K562 (cell line): ENCODE measurements at regions not wholly inside any gene's neighbourhood (a gene's known extent, or its start where the extent isn't known, plus 50 kb on each side); places are given as distances from the start of the nearest gene placed in this dataset.

Experiments
- ARID4B ChIP-seq: sonication (generic); formaldehyde crosslinking; IDR thresholded peaks from 2 replicates; pipeline ENCODE4 v1.8.0; 2022; ENCODE audit warnings: mild to moderate bottlenecking, missing genetic modification reagents
- CCNT2 ChIP-seq: IDR thresholded peaks from 2 replicates; pipeline ENCODE4 v1.6.1; 2011; ENCODE audit warnings: borderline replicate concordance, low read depth, mild to moderate bottlenecking, moderate library complexity, mixed read lengths, low read length; ENCODE audit not compliant: insufficient read length; ENCODE audit errors: extremely low read depth
- CTCF ChIP-seq, 3 experiments: IDR thresholded peaks in 2 of 3; conservative IDR thresholded peaks in 1 of 3; 2 replicates each; pipeline ENCODE4 v1.5.1; 2011 to 2012; ENCODE audit warnings: low read length in 3 of 3, mild to moderate bottlenecking in 3 of 3, control low read depth in 2 of 3, improper control_type of control experiment in 1 of 3, inconsistent platforms in 1 of 3, low read depth in 1 of 3, mixed read lengths in 1 of 3, moderate library complexity in 1 of 3; ENCODE audit not compliant: insufficient read depth in 2 of 3
- E2F5 ChIP-seq: sonication (generic); formaldehyde crosslinking; IDR thresholded peaks from 2 replicates; pipeline ENCODE4 v1.8.0; 2022; ENCODE audit warnings: mild to moderate bottlenecking, missing genetic modification reagents
- EZH2 ChIP-seq: IDR thresholded peaks from 2 replicates; pipeline ENCODE4 v1.6.1; 2012; ENCODE audit warnings: low read depth, mild to moderate bottlenecking, inconsistent platforms, low read length, borderline replicate concordance
- HEY1 ChIP-seq: fragments of 250-450 bp; sonication (Bioruptor Pico); IDR thresholded peaks from 2 replicates; pipeline ENCODE4 v1.5.0; 2020; ENCODE audit warnings: mild to moderate bottlenecking, moderate library complexity, borderline replicate concordance
- JUN ChIP-seq, 2 experiments: sonication (generic) in 1 of 2; formaldehyde crosslinking in 1 of 2; IDR thresholded peaks; 2 replicates each; pipeline versions ENCODE4 v1.6.1 to v1.8.0; 2012 to 2022; ENCODE audit warnings: borderline replicate concordance in 2 of 2, mild to moderate bottlenecking in 2 of 2, improper control_type of control experiment in 1 of 2, low read depth in 1 of 2, low read length in 1 of 2, missing genetic modification reagents in 1 of 2
- KDM5B ChIP-seq: fragments of 200-600 bp; sonication (generic); IDR thresholded peaks from 2 replicates; pipeline ENCODE4 v1.6.1; 2012; ENCODE audit warnings: low read depth, mild to moderate bottlenecking, moderate library complexity, low read length, control low read depth, inconsistent platforms; ENCODE audit not compliant: insufficient replicate concordance
- KLF1 ChIP-seq: fragments of 450-650 bp; IDR thresholded peaks from 2 replicates; pipeline ENCODE4 v1.6.1; 2016; ENCODE audit warnings: missing genetic modification characterization, missing compliant biosample characterization
- MGA ChIP-seq: fragments of 450-650 bp; IDR thresholded peaks from 2 replicates; pipeline ENCODE4 v1.6.1; 2016; ENCODE audit warnings: mild to moderate bottlenecking, moderate library complexity
- NCOA2 ChIP-seq, 2 experiments: fragments of 450-650 bp; IDR thresholded peaks; 2 replicates each; pipeline ENCODE4 v1.6.1; 2018; ENCODE audit warnings: mild to moderate bottlenecking in 2 of 2, moderate library complexity in 1 of 2; ENCODE audit not compliant: partially characterized antibody in 2 of 2
- NONO ChIP-seq, 2 experiments: fragments of 200-400 bp in 1 of 2; fragments of 450-650 bp in 1 of 2; formaldehyde crosslinking in 1 of 2; IDR thresholded peaks; 2 replicates each; pipeline ENCODE4 v1.6.1; 2017; ENCODE audit warnings: low read depth in 2 of 2, mild to moderate bottlenecking in 2 of 2, moderate library complexity in 2 of 2, low read length in 1 of 2
- POLR2AphosphoS5 ChIP-seq: IDR thresholded peaks from 2 replicates; pipeline ENCODE4 v1.6.1; 2011; ENCODE audit warnings: mild to moderate bottlenecking, low read depth, low read length, moderate library complexity; ENCODE audit not compliant: control insufficient read depth, insufficient read depth

GRCh38 chr2:47644351-47644750 lies 73.6 kb upstream of the KCNK12 start:
- TF ChIP-seq ARID4B (no peak), E2F5 (CRISPR knock-in tag) (no peak), CTCF (IDR thresholded peaks at IDR 0.05 in 2 of 3, conservative IDR thresholded peaks at IDR 0.05 in 1 of 3; ENCODE audit: insufficient read depth in 2 of 3, low read depth in 1 of 3, low read length in 3 of 3) (no peak), NCOA2 (IDR thresholded peaks at IDR 0.05; ENCODE audit: partially characterized antibody in 2 of 2) (no peak), NONO (IDR thresholded peaks at IDR 0.05; ENCODE audit: low read depth in 2 of 2, low read length in 1 of 2) (no peak), JUN (IDR thresholded peaks at IDR 0.05; ENCODE audit: borderline replicate concordance, low read depth, low read length) (no peak), JUN (CRISPR knock-in tag; IDR thresholded peaks at IDR 0.05; ENCODE audit: borderline replicate concordance) (no peak), MGA (no peak), POLR2AphosphoS5 (no peak), KDM5B (no peak), HEY1 (no peak), EZH2 (no peak), CCNT2 (no peak), KLF1 (tag) (no peak)
